MM.1S (cell line): ENCODE measurements at regions not wholly inside any gene's neighbourhood (a gene's known extent, or its start where the extent isn't known, plus 50 kb on each side); places are given as distances from the start of the nearest gene placed in this dataset.

Experiments
- CTCF ChIP-seq: fragments of 300-600 bp; sonication (generic); IDR thresholded peaks from 2 replicates; pipeline ENCODE4 v1.5.1; 2016; ENCODE audit warnings: antibody characterized with exemption, low read length, mixed read lengths
- EZH2phosphoT487 ChIP-seq: fragments of 300-600 bp; sonication (generic); IDR thresholded peaks from 2 replicates; pipeline ENCODE4 v1.6.1; 2018; ENCODE audit warnings: antibody characterized with exemption, low read length

GRCh38 chr11:70926543-70927201 is 325.7 kb downstream of the SHANK2 start:
- TF ChIP-seq EZH2phosphoT487 (no peak), CTCF (no peak)
